HFF-Myc (cell line): ENCODE measurements at regions not wholly inside any gene's neighbourhood (a gene's known extent, or its start where the extent isn't known, plus 50 kb on each side); places are given as distances from the start of the nearest gene placed in this dataset.

ENCODE experiments used
- DNase-seq: peaks from one replicate; pipeline ENCODE4 v3.0.0-alpha.2; 2011; ENCODE audit warnings: low read depth; ENCODE audit errors: extremely low read depth
- H3K4me3 ChIP-seq: replicated peaks from 2 replicates; pipeline ENCODE4 v1.5.1; 2011; ENCODE audit warnings: low read depth, mild to moderate bottlenecking, control low read depth, low read length
- TF ChIP-seq, protein P1 (sequence below): IDR thresholded peaks from 2 replicates; pipeline ENCODE4 v1.5.1; 2012; ENCODE audit warnings: mild to moderate bottlenecking, low read depth, low read length, control low read depth; ENCODE audit errors: missing control alignments

DNA sequence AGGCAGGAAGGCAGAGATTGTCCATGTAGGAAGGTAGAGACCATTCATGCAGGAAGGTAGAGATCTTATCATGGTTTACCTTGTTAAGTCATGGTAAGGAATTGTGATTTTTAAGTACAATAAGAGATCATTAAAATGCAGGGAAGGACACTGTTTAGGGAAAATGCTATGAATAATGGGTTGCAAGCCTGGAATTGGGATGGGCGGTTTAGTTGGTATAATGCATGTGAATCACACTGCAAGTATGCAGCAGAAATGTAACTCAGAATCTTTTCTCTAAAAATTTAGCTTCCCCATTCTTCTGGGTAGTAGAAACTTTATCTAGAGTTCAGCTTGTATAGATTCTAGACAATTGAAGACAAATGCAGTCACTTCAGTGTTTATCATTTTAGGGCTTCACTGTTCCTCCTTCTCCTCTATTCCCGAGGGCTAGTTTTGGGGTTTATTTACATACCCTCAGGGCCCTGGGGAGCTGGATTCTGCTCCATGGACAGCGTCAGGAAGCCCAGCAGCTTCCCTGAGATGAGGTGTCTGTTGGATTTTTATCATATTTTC is 212.0 kb downstream of the SREK1 start:
- H3K4me3 ChIP-seq: no peak overlapping the region
- TF ChIP-seq, protein P1, sequence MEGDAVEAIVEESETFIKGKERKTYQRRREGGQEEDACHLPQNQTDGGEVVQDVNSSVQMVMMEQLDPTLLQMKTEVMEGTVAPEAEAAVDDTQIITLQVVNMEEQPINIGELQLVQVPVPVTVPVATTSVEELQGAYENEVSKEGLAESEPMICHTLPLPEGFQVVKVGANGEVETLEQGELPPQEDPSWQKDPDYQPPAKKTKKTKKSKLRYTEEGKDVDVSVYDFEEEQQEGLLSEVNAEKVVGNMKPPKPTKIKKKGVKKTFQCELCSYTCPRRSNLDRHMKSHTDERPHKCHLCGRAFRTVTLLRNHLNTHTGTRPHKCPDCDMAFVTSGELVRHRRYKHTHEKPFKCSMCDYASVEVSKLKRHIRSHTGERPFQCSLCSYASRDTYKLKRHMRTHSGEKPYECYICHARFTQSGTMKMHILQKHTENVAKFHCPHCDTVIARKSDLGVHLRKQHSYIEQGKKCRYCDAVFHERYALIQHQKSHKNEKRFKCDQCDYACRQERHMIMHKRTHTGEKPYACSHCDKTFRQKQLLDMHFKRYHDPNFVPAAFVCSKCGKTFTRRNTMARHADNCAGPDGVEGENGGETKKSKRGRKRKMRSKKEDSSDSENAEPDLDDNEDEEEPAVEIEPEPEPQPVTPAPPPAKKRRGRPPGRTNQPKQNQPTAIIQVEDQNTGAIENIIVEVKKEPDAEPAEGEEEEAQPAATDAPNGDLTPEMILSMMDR: no peak
- no peak for DNase-seq

DNA sequence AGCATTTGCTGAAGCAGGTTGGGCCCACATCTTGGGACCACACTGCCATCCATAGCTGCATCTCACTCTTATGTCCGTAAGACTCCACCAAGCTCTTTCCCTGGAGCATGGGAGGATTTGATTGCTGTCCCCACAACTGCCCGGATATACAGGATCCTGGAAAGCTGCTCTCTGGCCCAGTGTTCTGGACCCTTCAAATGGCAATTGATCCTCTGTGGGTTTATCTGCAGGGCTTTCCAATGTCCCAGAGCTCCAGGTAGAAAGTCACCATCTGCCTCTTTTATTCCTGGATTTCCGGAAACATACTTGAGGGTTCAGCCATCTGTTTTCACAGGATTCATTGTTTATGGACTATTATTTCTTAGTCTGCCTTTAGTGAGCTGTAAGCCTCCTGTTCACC is 214.6 kb downstream of the SREK1 start:
- H3K4me3 ChIP-seq: no peak overlapping the region
- TF ChIP-seq, protein P1: no peak
- no peak for DNase-seq

DNA sequence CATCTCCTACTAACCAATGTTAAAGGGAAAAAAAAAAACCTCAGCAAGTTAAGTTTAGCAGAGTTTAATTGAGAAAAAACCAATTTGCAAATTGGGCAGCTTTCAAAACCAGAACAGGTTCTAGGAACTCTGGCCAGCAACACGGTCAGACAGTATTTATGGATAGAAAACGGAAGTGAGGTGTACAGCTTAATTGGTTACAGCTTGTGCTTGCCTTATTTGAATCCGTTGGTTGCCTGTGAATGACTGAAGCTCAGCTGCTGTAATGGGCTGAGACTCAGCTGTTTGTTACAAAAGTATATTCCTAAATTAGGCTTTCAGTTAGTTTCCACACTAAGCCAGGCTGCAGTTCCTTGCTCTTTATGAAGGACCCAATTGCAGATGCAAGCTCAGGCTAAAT is 217.0 kb downstream of the SREK1 start:
- DNase-seq: no peak
- H3K4me3 ChIP-seq: no peak overlapping the region
- TF ChIP-seq, protein P1: no peak

DNA sequence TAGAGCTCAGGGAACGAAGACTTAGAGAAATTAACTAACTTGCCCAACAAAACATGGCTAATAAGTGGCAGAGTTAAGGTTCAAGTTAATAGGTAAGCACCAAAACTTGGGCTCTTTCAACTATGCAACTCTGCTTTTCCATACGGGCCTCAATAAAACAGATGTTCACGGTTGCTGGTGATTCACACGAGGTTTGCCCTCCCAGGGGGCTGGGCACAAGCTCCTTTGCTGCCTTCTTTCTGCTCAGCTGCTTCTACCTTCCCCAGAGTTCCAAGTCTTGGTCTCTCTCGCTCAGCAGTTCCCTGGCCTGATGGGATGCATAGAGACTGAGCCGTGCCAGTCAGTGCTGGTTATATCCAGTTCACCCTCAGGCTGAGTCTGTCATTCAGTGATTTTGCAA is 217.9 kb downstream of the SREK1 start:
- TF ChIP-seq, protein P1: no peak
- DNase-seq: no peak
- no peak overlapping the region for H3K4me3 ChIP-seq

DNA sequence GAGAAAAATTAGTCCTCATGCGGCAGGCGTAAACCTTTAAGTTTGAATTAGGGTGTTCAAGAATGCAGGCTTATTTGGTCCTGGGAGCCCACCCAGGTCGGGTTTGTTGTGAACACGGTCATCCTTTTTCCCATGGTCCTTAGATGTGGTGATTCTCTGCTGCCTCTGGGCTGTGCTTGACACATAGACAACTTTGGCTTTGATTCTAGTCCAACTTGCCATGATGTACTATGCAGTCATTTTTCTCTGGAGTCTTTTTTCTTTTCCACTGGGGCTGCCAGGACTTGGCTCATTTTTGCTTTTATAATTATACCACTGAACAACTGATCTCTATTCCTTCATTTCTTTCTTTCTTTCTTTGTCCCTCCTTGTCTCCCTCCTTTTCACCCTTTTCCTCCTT is 218.6 kb downstream of the SREK1 start:
- TF ChIP-seq, protein P1: no peak
- no peak overlapping the region for H3K4me3 ChIP-seq
- no peak for DNase-seq

DNA sequence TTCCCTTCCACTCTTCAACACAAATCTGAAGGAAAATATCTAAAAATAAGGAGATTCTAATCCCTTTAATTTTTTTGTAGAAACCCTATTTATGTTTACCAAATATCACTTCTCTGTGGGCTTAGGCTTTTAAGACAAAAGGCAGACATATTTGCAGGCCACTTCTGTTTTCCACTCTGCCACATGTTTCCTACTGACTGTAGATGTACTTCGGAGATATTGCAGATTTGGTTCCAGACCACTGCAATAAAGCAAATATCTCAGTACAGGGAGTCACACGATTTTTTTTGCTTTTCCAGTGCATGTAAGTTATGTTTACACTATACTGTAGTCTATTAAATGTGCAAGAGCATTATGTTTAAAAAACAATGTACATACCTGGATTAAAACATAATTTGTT is 219.0 kb downstream of the SREK1 start:
- TF ChIP-seq, protein P1: no peak
- no peak for DNase-seq
- no peak overlapping the region for H3K4me3 ChIP-seq

DNA sequence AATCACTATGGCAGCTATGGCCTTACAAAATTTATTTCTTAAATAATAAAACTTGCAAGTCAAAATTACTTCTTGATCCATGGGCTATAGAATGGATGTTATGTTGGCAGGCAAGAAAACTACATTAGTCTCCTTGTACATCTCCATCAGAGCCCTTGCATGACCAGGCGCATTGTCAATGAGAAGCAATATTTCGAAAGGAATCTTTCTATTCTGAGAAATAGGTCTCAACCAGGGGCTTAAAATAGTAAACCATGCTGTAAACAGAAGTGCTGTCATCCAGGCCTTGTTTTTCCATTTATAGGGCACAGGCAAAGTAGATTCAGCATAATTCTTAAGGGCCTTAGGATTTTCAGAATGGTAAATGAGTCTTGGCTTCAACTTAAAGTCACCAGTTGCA is 220.1 kb downstream of the SREK1 start:
- no peak overlapping the region for H3K4me3 ChIP-seq
- no peak for DNase-seq
- TF ChIP-seq, protein P1: no peak
